Mucosa of descending colon (tissue), 3 donors: ENCODE measurements at regions not wholly inside any gene's neighbourhood (a gene's known extent, or its start where the extent isn't known, plus 50 kb on each side); places are given as distances from the start of the nearest gene placed in this dataset.

ENCODE experiments used
- ATAC-seq: fragments of 200-7000 bp; cut with Tn5 transposase; one replicate; pipeline ENCODE4 v1.9.1; 2020; ENCODE audit warnings: mild to moderate bottlenecking, moderate library complexity
- DNase-seq, 3 donors: peaks; one replicate each; pipeline ENCODE4 v3.0.0-alpha.2; 2020
- H3K36me3 ChIP-seq: fragments of 200-600 bp; one replicate; pipeline ENCODE4 v1.8.0; 2021; ENCODE audit warnings: low read depth, mild to moderate bottlenecking
- H3K4me1 ChIP-seq: fragments of 200-600 bp; one replicate; pipeline ENCODE4 v1.8.0; 2021; ENCODE audit warnings: low read depth, mild to moderate bottlenecking
- H3K4me3 ChIP-seq: fragments of 200-600 bp; one replicate; pipeline ENCODE4 v1.8.0; 2021; ENCODE audit warnings: mild to moderate bottlenecking
- H3K9me3 ChIP-seq: fragments of 200-600 bp; one replicate; pipeline ENCODE4 v1.8.0; 2021; ENCODE audit warnings: mild to moderate bottlenecking
- intact Hi-C, 2 donors: fragments of 100-400 bp; cut with DNase I in 1 of 2; cut with micrococcal nuclease in 1 of 2; formaldehyde crosslinking; loops; one replicate each; pipeline versions ENCODE4 v1.11.0 to v1.11.1; 2022; cut with DNase I, micrococcal nuclease
- TF ChIP-seq, protein P1 (sequence below): fragments of 200-600 bp; IDR thresholded peaks from one replicate; pipeline ENCODE4 v1.8.0; 2022; ENCODE audit warnings: antibody characterized with exemption, mild to moderate bottlenecking
- donor health status: DM: no; HTN: no; CAD: no; lungs with moderate emphysema.
- donor health status: DM: no; HTN: no; CAD: no.
- donor health status: DM: no; HTN: yes; CAD: no.

DNA sequence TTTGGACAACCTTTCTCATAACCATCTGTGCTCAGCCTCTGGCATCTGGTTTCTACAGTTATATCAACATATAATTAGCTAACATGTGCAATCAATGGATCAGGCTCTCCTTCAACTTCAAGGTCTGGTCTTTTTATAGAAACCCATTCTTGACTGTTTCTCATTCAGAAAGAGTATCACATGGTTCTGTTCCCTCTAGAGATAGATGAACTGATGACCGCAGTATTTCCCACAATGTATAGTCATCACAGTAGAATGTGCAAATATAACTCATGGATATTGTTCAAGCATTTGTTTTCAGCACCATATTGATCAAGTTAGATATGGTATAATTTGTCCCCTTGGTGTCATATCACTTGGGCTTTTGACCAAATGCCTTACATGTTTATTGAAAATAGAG is 656.2 kb downstream of the FRK start:
- no peaks in the 10 kb centered on the region for H3K36me3 ChIP-seq
- no peak overlapping the region for H3K4me3 ChIP-seq
- H3K4me1 ChIP-seq: no peaks in the 10 kb centered on the region
- intact Hi-C loops: no loop called here
- peaks cover 22% of the 10 kb centered on the region for H3K9me3 ChIP-seq
- TF ChIP-seq, protein P1, sequence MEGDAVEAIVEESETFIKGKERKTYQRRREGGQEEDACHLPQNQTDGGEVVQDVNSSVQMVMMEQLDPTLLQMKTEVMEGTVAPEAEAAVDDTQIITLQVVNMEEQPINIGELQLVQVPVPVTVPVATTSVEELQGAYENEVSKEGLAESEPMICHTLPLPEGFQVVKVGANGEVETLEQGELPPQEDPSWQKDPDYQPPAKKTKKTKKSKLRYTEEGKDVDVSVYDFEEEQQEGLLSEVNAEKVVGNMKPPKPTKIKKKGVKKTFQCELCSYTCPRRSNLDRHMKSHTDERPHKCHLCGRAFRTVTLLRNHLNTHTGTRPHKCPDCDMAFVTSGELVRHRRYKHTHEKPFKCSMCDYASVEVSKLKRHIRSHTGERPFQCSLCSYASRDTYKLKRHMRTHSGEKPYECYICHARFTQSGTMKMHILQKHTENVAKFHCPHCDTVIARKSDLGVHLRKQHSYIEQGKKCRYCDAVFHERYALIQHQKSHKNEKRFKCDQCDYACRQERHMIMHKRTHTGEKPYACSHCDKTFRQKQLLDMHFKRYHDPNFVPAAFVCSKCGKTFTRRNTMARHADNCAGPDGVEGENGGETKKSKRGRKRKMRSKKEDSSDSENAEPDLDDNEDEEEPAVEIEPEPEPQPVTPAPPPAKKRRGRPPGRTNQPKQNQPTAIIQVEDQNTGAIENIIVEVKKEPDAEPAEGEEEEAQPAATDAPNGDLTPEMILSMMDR: no peak
- DNase-seq: no peak
- ATAC-seq: no peak

DNA sequence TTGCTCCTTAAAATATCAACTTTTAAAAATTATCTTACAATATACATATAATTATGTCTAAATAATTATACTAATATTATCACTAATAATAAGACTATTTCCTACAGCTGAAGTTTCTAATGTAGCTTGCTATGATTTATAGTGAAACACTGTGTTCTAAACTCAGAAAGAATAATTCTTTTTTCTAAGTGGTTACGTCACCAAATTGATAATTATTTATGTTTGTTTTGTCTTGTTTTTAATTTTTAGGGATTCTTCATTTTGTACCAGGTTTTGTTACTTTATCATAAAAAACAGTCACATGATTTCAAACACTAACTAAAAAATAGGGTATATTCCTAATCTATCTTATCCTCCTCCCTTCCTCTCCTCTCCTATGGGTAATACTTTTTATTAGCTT is 662.1 kb downstream of the FRK start:
- H3K9me3 ChIP-seq: peaks cover 31% of the 10 kb centered on the region
- H3K4me3 ChIP-seq: no peak overlapping the region
- H3K36me3 ChIP-seq: no peaks in the 10 kb centered on the region
- TF ChIP-seq, protein P1: no peak
- DNase-seq: no peak
- intact Hi-C loops: no loop called here
- no peaks in the 10 kb centered on the region for H3K4me1 ChIP-seq
- no peak for ATAC-seq

DNA sequence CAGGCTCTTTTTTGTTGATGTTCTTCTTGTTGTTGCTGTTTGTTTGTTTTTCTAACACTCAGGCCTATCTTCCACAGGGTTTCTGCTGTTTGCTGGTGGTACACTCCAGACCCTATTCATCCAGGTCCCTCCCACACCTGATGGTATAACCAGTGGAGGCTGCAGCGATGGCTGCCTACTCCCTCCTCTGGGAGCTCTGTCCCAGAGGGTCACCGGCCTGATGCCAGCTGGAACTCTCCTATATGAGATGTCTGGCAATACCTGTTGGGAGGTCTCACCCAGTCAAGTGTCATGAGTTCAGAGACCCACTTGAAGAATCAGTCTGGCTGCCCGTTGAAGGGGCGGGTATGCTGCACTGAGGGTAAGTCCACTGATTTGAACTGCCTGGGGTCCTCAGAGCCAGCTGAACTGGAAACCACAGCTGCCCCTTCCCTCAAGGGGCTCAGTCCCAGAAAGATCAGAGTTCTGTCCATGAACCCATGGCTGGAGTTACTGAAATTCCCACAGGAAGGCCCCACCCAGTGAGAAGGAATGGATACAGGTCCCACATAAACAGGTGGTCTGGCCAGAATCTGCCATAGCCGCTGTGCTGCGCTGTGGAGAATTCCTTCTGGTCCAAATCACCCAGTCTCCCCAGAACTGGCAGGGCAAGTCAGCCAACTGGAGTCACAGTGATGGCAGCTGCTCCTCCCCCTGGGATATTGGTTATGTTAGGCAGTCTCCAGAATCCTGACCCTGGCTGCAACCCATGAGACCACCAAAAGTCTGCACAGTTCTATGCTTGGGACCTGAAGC is 664.4 kb downstream of the FRK start:
- ATAC-seq (no peak), DNase-seq (no peak)
- intact Hi-C loops: no loop called here
- peaks cover 38% of the 10 kb centered on the region for H3K9me3 ChIP-seq
- no peaks in the 10 kb centered on the region for H3K4me1 ChIP-seq
- H3K4me3 ChIP-seq: no peak overlapping the region
- TF ChIP-seq, protein P1: no peak
- no peaks in the 10 kb centered on the region for H3K36me3 ChIP-seq

DNA sequence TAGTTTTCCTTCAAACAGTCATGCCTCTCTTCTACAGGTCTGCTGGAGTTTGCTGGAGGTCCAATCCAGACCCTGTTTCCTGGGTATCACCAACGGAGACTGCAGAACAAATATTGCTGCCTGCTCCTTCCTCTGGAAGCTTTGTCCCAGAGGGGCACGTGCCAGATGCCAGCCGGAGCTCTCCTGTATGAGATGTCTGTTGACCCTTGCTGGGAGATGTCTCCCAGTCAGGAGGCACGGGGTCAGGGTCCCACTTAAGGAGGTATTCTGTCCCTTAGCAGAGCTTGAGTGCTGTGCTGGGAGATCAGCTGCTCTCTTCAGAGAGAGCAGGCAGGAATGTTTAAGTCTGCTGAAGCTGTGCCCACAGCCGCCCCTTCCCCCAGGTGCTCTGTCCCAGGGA is 666.9 kb downstream of the FRK start:
- intact Hi-C loops: no loop called here
- no peak for ATAC-seq
- H3K36me3 ChIP-seq: no peaks in the 10 kb centered on the region
- TF ChIP-seq, protein P1: no peak
- no peaks in the 10 kb centered on the region for H3K4me1 ChIP-seq
- H3K9me3 ChIP-seq: peaks cover 33% of the 10 kb centered on the region
- DNase-seq: peak in 1 of 3 donors; percentile 15
- no peak overlapping the region for H3K4me3 ChIP-seq

DNA sequence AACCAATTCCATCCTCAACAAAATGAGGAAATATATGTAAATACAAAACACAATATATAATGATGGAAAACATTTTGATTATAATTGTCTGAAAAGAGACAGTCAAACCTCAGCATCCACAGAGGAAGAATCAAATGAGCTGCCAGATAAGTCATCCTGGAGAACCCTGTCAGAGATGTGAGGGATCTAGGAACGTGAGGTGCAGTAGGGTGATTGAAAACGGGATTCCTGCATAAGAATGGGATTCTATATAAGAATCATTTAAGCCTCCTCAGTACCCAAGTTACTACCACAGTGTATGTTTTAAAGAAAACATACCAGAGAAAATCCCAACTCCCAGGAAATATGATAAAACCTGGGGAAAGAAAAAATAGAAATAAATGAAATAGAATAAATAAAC is 690.5 kb downstream of the FRK start:
- TF ChIP-seq, protein P1: no peak
- intact Hi-C loops: no loop called here

DNA sequence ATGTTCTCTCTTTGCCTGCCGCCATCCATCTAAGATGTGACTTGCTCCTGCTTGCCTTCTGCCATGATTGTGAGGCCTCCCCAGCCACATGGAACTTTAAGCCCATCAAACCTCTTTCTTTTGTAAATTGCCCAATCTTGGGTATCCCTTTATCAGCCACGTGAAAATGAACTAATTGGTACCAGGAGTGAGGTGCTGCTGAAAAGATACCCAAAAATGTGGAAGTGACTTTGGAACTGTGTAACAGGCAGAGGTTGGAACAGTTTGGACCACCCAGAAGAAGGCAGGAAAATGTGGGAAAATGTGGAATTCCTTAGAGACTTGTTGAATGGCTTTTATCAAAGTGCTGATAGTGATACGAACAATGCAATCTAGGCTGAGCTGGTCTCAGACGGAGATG is 694.9 kb downstream of the FRK start:
- H3K4me1 ChIP-seq: no peaks in the 10 kb centered on the region
- intact Hi-C loops: no loop called here
- no peak for DNase-seq
- TF ChIP-seq, protein P1: no peak
- ATAC-seq: no peak
- no peaks in the 10 kb centered on the region for H3K36me3 ChIP-seq
- H3K4me3 ChIP-seq: no peak overlapping the region
- peaks cover 25% of the 10 kb centered on the region for H3K9me3 ChIP-seq

More for the DNA sequence above, 690.5 kb downstream of the FRK start:
- DNase-seq: no peak
- peaks cover 20% of the 10 kb centered on the region for H3K9me3 ChIP-seq
- H3K4me1 ChIP-seq: no peaks in the 10 kb centered on the region
- no peak overlapping the region for H3K4me3 ChIP-seq
- H3K36me3 ChIP-seq: no peaks in the 10 kb centered on the region
- no peak for ATAC-seq
